ENCODE measurements at regions not wholly inside any gene's neighbourhood (a gene's known extent, or its start where the extent isn't known, plus 50 kb on each side); places are given as distances from the start of the nearest gene placed in this dataset.

DNA sequence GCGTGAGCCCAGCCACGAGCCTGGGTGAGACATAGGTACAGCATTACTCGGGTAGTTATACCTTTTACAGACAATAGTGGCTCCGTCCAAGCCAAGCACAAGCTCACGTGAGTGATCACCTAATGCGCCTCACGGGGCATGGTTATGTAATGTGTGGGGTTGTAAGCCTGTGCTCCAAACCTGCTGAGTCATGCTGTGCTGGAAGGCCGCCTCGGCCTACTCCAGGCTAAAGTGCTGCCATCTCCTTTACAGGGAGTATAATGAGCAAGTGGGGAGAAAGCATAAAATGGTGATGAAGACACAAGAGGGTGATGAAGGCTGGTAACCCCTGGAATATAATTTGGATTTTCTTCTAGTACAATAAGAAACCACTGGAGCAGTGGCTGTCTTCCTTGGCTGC, 175.8 kb upstream of the STT3B start:
- Histone ChIP-seq H2BK12ac (ENCODE audit: insufficient read length, low read depth, low read length) (no peak overlapping the region), H3K27ac (ENCODE audit: insufficient read length, low read depth, low read length) (no peak overlapping the region), H3K4me2 (ENCODE audit: insufficient read depth, insufficient read length, low read length) (no peak overlapping the region), H3K18ac (ENCODE audit: insufficient read length, low read depth, low read length) (no peak overlapping the region), H3K4ac (ENCODE audit: low read depth, low read length) (no peak overlapping the region), H3K14ac (ENCODE audit: insufficient read depth, low read length) (no peak overlapping the region), H2AK5ac (ENCODE audit: insufficient read length, low read length) (no peak overlapping the region), H3K4me1 (ENCODE audit: insufficient read depth, low read length) (no peaks in the 10 kb centered on the region), H2BK20ac (ENCODE audit: low read depth, low read length, poor library complexity, severe bottlenecking) (no peak overlapping the region), H2BK120ac (ENCODE audit: low read depth, low read length, poor library complexity, severe bottlenecking) (no peak overlapping the region), H3K79me2 (ENCODE audit: insufficient read depth, low read length) (no peaks in the 10 kb centered on the region), H2BK15ac (ENCODE audit: low read depth, low read length) (no peak overlapping the region), H4K5ac (ENCODE audit: insufficient read length, low read depth, low read length) (no peak overlapping the region), H4K91ac (ENCODE audit: insufficient read length, low read depth, low read length) (no peak overlapping the region), H3K27me3 (ENCODE audit: insufficient read depth, low read length) (no peaks in the 10 kb centered on the region), H3K9ac (ENCODE audit: extremely low read depth, insufficient read length, low read length) (no peak overlapping the region), H3K23me2 (ENCODE audit: insufficient read length, low read depth, low read length, poor library complexity, severe bottlenecking) (no peaks in the 10 kb centered on the region), H2BK5ac (ENCODE audit: insufficient read length, low read length) (no peak overlapping the region), H3T11ph (ENCODE audit: low read length) (no peak overlapping the region), H4K20me1 (ENCODE audit: control insufficient read depth, insufficient read depth, insufficient read length) (no peaks in the 10 kb centered on the region), H2AFZ (ENCODE audit: low read length) (no peak overlapping the region), H3K79me1 (ENCODE audit: insufficient read depth, low read depth, low read length, poor library complexity, severe bottlenecking) (no peaks in the 10 kb centered on the region), H3K23ac (ENCODE audit: insufficient read length, low read depth, low read length) (no peak overlapping the region), H3K9me3 (ENCODE audit: control insufficient read depth, low read depth, low read length) (no peaks in the 10 kb centered on the region), H3K56ac (ENCODE audit: insufficient read length, low read depth, low read length) (no peak overlapping the region), H4K8ac (replicated peaks; ENCODE audit: insufficient read length, low read depth, low read length) (no peak overlapping the region)
- peaks cover 9 to 10% of the 10 kb centered on the region in 2 experiments for H3K4me1 Mint-ChIP-seq
- WGBS (ENCODE audit: extremely low coverage, insufficient read length, low lambda C conversion rate): no CpG with 5 or more reads among the region's 9 CpGs
- peak overlapping the region in 1 of 3 experiments; percentile 94; a peak in 2 of 7 replicates for H3K27ac Mint-ChIP-seq
- no peak overlapping the region for H3K4me3 Mint-ChIP-seq
- H3K36me3 Mint-ChIP-seq (ENCODE audit: insufficient read depth in 1 of 3, low read depth in 3 of 3): peaks cover 0 to 13% (median 6%) of the 10 kb centered on the region in 3 experiments; a peak in 5 of 7 replicates
- no peaks in the 10 kb centered on the region for H3K27me3 Mint-ChIP-seq (ENCODE audit: low read depth)
- TF ChIP-seq, protein P1, sequence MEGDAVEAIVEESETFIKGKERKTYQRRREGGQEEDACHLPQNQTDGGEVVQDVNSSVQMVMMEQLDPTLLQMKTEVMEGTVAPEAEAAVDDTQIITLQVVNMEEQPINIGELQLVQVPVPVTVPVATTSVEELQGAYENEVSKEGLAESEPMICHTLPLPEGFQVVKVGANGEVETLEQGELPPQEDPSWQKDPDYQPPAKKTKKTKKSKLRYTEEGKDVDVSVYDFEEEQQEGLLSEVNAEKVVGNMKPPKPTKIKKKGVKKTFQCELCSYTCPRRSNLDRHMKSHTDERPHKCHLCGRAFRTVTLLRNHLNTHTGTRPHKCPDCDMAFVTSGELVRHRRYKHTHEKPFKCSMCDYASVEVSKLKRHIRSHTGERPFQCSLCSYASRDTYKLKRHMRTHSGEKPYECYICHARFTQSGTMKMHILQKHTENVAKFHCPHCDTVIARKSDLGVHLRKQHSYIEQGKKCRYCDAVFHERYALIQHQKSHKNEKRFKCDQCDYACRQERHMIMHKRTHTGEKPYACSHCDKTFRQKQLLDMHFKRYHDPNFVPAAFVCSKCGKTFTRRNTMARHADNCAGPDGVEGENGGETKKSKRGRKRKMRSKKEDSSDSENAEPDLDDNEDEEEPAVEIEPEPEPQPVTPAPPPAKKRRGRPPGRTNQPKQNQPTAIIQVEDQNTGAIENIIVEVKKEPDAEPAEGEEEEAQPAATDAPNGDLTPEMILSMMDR (conservative IDR thresholded peaks at IDR 0.05): no peak
- peaks cover 4 to 5% of the 10 kb centered on the region in 2 experiments; a peak in 3 of 5 replicates for H3K9me3 Mint-ChIP-seq
- DNase-seq: peak; percentile 49
